Keratinocyte (primary cell): ENCODE measurements at regions not wholly inside any gene's neighbourhood (a gene's known extent, or its start where the extent isn't known, plus 50 kb on each side); places are given as distances from the start of the nearest gene placed in this dataset.

Experiments
- EZH2 ChIP-seq: IDR thresholded peaks from one replicate; pipeline ENCODE4 v1.6.1; 2012; ENCODE audit warnings: inconsistent platforms, mild to moderate bottlenecking, low read length, moderate library complexity
- TF ChIP-seq, protein P1 (sequence below), 3 experiments: IDR thresholded peaks in 1 of 3; conservative IDR thresholded peaks in 1 of 3; optimal IDR thresholded peaks in 1 of 3; 2 replicates in 2 of 3; 3 replicates in 1 of 3; pipeline versions ENCODE3 to v1.5.1; 2011; ENCODE audit warnings: low read length in 3 of 3, mild to moderate bottlenecking in 3 of 3, moderate library complexity in 2 of 3, control low read depth in 1 of 3, inconsistent platforms in 1 of 3; ENCODE audit not compliant: insufficient read depth in 2 of 3; ENCODE audit errors: extremely low read depth in 1 of 3

DNA sequence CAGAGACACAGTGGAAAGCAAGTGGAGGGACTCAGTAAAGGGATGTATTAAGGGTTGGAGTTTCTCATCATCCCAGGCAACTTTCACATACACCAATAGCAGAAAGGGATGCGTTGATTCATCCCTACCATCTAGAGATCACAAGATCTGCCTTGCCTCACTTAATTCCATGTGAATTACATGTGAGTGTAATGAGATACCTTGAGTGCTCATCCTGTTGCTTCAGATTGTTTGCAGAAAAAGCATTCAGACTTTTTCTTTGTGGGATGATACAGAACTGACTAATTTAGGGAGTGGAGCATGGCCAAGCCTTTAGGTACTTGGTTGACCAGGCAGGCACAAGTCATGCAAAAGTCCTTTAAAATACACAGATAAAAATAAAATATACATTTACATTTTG is 124.8 kb upstream of the SLIT2 start:
- TF ChIP-seq EZH2 = no peak
- TF ChIP-seq, protein P1, sequence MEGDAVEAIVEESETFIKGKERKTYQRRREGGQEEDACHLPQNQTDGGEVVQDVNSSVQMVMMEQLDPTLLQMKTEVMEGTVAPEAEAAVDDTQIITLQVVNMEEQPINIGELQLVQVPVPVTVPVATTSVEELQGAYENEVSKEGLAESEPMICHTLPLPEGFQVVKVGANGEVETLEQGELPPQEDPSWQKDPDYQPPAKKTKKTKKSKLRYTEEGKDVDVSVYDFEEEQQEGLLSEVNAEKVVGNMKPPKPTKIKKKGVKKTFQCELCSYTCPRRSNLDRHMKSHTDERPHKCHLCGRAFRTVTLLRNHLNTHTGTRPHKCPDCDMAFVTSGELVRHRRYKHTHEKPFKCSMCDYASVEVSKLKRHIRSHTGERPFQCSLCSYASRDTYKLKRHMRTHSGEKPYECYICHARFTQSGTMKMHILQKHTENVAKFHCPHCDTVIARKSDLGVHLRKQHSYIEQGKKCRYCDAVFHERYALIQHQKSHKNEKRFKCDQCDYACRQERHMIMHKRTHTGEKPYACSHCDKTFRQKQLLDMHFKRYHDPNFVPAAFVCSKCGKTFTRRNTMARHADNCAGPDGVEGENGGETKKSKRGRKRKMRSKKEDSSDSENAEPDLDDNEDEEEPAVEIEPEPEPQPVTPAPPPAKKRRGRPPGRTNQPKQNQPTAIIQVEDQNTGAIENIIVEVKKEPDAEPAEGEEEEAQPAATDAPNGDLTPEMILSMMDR (optimal IDR thresholded peaks at IDR 0.05 in 1 of 3, IDR thresholded peaks at IDR 0.05 in 1 of 3, conservative IDR thresholded peaks at IDR 0.05 in 1 of 3; ENCODE audit: extremely low read depth in 1 of 3, insufficient read depth in 2 of 3, low read length in 3 of 3) = no peak
